Lung microvascular endothelial cell (primary cell): ENCODE measurements at regions not wholly inside any gene's neighbourhood (a gene's known extent, or its start where the extent isn't known, plus 50 kb on each side); places are given as distances from the start of the nearest gene placed in this dataset.

Experiments
- DNase-seq, 2 donors: peaks; one replicate each; pipeline versions ENCODE4 v3.0.0 to v3.0.0-alpha.2; 2010; ENCODE audit warnings: low read depth in 2 of 2

GRCh38 chr7:25392588-25393338, 164.5 kb upstream of the NPVF start:
- DNase-seq, result peak in 1 of 2 donors; percentile 3

- DNase-seq, result no peak
Observed at GRCh38 chr7:25395976-25396375, 167.7 kb upstream of the NPVF start.

- no peak for DNase-seq
Observed at GRCh38 chr7:25396668-25397067, 168.4 kb upstream of the NPVF start.

- DNase-seq, result no peak
Observed at GRCh38 chr7:25398418-25398817, 170.1 kb upstream of the NPVF start.

- DNase-seq, result no peak
Observed at GRCh38 chr7:25399000-25399750, 170.9 kb upstream of the NPVF start.

GRCh38 chr7:25402532-25402931, 174.2 kb upstream of the NPVF start:
- DNase-seq, result no peak

- DNase-seq, result no peak
Observed at GRCh38 chr7:25405736-25406135, 177.4 kb upstream of the NPVF start.

- no peak for DNase-seq
Observed at GRCh38 chr7:25407053-25407452, 178.8 kb upstream of the NPVF start.

- no peak for DNase-seq
Observed at GRCh38 chr7:25408012-25408687, 179.9 kb upstream of the NPVF start.

GRCh38 chr7:25408876-25409275, 180.6 kb upstream of the NPVF start:
- DNase-seq, result no peak

- DNase-seq, result no peak
Observed at GRCh38 chr7:25409897-25410636, 181.8 kb upstream of the NPVF start.

GRCh38 chr7:25420771-25421170, 192.5 kb upstream of the NPVF start:
- no peak for DNase-seq

GRCh38 chr7:25424113-25424512, 195.8 kb upstream of the NPVF start:
- no peak for DNase-seq

- no peak for DNase-seq
Observed at GRCh38 chr7:25424855-25425254, 196.6 kb upstream of the NPVF start.

- DNase-seq, result no peak
Observed at GRCh38 chr7:25427721-25428120, 199.4 kb upstream of the NPVF start.

GRCh38 chr7:25429731-25430130, 201.4 kb upstream of the NPVF start:
- no peak for DNase-seq

GRCh38 chr7:25430200-25430931, 202.1 kb upstream of the NPVF start:
- DNase-seq, result no peak

- no peak for DNase-seq
Observed at GRCh38 chr7:25431956-25432450, 203.7 kb upstream of the NPVF start.

GRCh38 chr7:25432807-25433206, 204.5 kb upstream of the NPVF start:
- DNase-seq, result no peak

- DNase-seq, result no peak
Observed at GRCh38 chr7:25436413-25436812, 208.1 kb upstream of the NPVF start.

GRCh38 chr7:25437308-25437707, 209.0 kb upstream of the NPVF start:
- no peak for DNase-seq
